ENCODE measurements at regions not wholly inside any gene's neighbourhood (a gene's known extent, or its start where the extent isn't known, plus 50 kb on each side); places are given as distances from the start of the nearest gene placed in this dataset.

- no peak for TF ChIP-seq CTCF (conservative IDR thresholded peaks at IDR 0.05)
- H3K27ac ChIP-seq = no peak overlapping the region
Observed at GRCh38 chr13:64527561-64527960, 2702.6 kb downstream of the PCDH9 start.

- TF ChIP-seq CTCF (conservative IDR thresholded peaks at IDR 0.05) = no peak
- H3K27ac ChIP-seq = no peak overlapping the region
Observed at GRCh38 chr13:64525687-64526086, 2704.4 kb downstream of the PCDH9 start.

GRCh38 chr13:64510747-64511146, 2719.4 kb downstream of the PCDH9 start:
- no peak overlapping the region for H3K27ac ChIP-seq
- TF ChIP-seq CTCF (conservative IDR thresholded peaks at IDR 0.05) = no peak

- TF ChIP-seq CTCF (conservative IDR thresholded peaks at IDR 0.05) = no peak
- H3K27ac ChIP-seq = no peak overlapping the region
Observed at GRCh38 chr13:64506246-64506645, 2723.9 kb downstream of the PCDH9 start.

- no peak overlapping the region for H3K27ac ChIP-seq
- TF ChIP-seq CTCF (conservative IDR thresholded peaks at IDR 0.05) = no peak
Observed at GRCh38 chr13:64505336-64505910, 2724.7 kb downstream of the PCDH9 start.

- no peak for TF ChIP-seq CTCF (conservative IDR thresholded peaks at IDR 0.05)
- H3K27ac ChIP-seq = no peak overlapping the region
Observed at GRCh38 chr13:64488731-64489130, 2741.4 kb downstream of the PCDH9 start.

- no peak overlapping the region for H3K27ac ChIP-seq
- no peak for TF ChIP-seq CTCF (conservative IDR thresholded peaks at IDR 0.05)
Observed at GRCh38 chr13:64482373-64482772, 2747.8 kb downstream of the PCDH9 start.
